ENCODE measurements at regions not wholly inside any gene's neighbourhood (a gene's known extent, or its start where the extent isn't known, plus 50 kb on each side); places are given as distances from the start of the nearest gene placed in this dataset.

GRCh38 chr12:124629789-124630480 is 62.5 kb upstream of the NCOR2 start:
- DNase-seq, result no peak

DNA sequence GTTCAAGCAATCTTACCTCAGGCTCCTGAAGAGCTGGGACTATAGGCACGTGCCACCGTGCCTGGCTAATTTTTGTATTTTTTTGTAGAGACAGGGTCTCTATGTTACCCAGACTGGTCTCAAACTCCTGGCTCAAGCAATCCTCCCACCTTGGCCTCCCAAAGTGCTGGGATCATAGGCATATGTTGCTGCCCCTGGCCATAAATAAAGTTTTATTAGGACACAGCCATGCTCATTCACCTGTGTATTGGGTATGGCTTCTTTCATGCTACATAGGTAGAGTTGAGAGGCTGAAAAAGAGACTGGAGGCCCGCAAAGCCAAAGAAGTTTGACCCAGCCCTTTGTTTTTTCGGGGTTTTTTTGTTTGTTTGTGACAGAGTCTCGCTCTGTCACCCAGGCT is 61.7 kb upstream of the NCOR2 start:
- no peak for DNase-seq

- DNase-seq, result no peak
These were observed 60.5 kb upstream of the NCOR2 start for GRCh38 chr12:124627956-124628355.

DNA sequence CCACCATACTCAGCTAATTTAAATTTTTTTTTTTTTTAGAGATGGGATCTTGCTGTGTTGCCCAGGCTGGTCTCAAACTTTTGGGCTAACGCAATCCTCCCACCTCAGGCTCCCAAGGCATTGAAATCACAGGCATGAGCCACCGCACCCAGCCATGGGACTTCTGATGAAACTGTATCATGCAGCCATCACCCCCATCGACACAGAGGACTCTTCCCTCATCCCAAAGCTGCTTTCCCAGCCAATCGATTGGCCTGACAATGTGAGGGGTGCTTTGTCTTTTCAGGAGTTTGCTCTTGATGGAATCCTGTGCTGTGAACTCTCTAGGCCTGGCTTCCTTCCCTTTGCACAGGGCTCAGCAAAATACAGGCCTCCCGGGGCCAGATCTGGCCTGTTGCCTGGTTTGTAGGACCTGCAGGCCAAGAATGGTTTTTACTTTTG is 59.6 kb upstream of the NCOR2 start:
- DNase-seq, result no peak

DNA sequence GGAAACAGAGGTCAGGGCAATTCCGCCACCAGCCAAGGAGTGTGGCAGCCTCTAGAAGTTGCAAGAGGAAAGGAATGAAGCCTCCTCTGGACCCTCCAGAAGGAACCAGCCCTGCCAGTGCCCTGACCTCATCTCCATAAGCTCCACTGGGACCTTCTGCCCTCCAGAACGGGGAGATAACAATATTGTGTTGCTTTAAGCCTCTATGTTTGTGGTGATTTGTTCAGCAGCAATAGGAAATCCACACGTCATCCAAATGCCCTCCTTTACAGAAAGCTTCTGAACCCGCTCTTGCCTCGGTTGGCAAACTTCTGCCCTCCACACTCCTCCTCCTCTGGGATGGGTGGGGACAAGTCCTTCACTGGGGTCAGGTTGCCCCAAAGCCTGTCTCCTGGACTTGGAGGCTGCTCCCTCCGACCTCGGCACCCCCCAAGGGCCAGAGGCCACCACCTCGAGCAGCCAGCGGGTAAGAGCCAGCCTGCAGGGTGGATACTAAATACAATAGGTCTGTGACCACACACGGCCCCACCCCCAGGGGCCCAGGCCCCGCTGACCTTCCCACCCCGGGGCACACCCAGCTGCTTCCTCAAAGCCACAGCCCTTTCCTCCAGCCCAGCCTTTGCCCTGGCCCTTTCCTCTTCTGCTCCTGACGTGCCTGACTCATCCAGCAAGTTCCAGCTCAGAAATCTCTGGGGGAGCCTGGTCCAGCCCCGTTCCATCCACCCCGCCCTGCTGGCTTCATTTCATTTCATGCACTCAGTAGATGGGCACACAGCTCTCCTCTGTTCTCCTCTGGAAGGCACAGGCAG is 58.7 kb upstream of the NCOR2 start:
- no peak for DNase-seq

GRCh38 chr12:124624823-124625222 is 57.4 kb upstream of the NCOR2 start:
- DNase-seq, result no peak

DNA sequence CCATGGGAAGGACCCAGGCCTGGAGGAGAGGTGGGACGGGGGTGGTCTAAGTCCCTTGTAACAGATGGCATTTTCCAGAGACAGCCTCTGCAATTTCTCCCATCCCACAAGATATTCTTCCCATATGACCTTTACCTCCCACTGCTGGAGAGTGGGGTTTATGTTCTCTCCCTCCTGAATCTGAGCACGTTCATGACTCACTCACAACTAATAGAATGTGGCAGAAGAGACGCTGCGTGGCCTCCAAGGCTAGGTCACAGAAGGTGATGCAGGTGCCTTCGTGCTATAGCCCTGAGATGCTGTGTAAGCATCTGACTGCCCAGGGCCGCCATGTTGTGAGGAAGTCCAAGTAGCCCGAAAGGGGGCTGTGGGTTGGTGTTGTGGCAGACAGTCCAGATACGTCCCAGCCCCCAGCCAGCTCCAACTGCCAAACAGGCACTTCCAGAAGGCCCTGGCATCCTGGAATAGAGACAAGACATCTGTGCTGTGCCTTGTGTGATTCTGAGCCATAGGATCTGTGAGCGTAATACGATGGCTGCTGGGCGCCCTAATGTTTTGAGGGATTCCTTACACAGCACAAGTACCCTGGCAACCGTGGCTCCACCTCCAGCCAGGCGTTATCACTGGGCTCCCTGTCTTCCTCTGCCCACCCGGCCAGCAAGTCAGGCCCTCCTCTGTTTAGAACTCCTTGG is 56.1 kb upstream of the NCOR2 start:
- no peak for DNase-seq

DNA sequence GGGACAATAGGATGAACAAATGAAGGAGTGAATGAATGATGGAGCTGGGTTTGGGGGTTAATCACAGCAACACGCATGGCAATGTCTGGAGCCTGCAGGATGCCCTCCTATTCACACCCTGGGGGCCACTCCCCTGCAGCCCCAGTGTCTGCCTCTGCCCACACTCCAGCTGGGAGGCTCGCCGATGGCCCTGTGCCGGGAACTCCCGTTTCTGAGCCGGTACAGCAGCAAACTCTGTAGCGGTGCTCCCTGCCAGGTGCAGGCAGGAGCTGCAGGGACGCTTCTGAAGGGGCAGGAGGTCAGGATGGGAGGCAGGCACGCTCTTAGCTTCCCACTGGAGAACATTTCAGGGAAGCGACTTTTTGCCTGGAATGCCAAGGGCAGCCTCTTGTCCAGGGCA is 55.4 kb upstream of the NCOR2 start:
- DNase-seq, result no peak

- DNase-seq, result no peak
These were observed 54.9 kb upstream of the NCOR2 start for GRCh38 chr12:124622331-124622730.

- DNase-seq, result no peak
These were observed 53.9 kb upstream of the NCOR2 start for GRCh38 chr12:124621296-124621660.

GRCh38 chr12:124620606-124621295 is 53.3 kb upstream of the NCOR2 start:
- no peak for DNase-seq

DNA sequence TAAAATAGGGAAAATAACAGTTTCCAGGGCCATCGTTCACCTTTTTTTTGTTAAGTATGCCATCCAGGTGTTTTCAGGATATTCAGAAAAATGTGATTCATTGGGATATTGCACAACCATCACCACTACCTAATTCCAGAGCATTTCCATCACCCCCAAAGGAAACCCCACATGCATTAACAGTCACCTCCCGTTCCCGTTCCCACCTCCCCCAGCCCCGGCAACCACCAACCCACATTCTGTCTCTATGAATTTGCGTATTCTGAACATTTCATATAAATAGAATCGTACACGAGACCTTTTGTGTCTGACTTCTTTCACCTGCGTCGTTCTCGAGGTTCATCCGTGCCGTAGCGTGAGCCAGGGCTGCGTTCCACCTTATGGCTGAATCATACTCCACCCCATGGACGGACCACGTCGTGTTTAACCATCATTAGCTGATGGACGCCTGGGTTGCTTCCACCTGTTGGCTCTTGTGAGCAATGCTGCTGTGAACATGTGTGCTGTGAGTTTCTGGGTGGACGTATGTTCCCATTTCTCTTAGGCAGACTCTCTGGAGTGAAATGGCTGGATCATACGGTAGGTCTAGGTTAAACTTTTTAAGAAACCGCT is 51.0 kb upstream of the NCOR2 start:
- no peak for DNase-seq

- no peak for DNase-seq
These were observed 50.2 kb upstream of the NCOR2 start for GRCh38 chr12:124617615-124618014.

Measured in activated CD8-positive, alpha-beta memory T cell treated with anti-CD3 and anti-CD28 coated beads, Interleukin-2, amount 50 U/mL, for 48 hours (primary cell).